ENCODE measurements at regions not wholly inside any gene's neighbourhood (a gene's known extent, or its start where the extent isn't known, plus 50 kb on each side); places are given as distances from the start of the nearest gene placed in this dataset.

DNA sequence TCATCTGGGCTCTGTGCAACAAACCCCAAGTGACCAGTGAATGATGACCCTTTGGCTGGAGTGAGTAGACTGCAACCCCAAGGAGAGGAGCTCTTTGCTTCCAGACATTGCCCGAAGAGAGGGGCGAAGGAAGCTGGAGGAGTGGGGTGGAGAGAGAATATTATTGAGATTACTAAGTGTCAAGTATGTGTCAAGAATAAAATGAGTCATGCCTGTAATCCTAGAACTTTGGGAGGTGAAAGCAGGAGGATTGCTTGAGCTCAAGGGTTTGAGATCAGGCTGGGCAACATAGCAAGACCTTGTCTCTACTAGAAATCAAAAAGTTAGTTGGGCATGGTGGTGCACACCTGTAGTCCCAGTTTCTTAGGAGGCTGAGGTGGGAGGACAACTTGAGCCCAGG lies 142.0 kb upstream of the CCL2 start:
- TF ChIP-seq, protein P1, sequence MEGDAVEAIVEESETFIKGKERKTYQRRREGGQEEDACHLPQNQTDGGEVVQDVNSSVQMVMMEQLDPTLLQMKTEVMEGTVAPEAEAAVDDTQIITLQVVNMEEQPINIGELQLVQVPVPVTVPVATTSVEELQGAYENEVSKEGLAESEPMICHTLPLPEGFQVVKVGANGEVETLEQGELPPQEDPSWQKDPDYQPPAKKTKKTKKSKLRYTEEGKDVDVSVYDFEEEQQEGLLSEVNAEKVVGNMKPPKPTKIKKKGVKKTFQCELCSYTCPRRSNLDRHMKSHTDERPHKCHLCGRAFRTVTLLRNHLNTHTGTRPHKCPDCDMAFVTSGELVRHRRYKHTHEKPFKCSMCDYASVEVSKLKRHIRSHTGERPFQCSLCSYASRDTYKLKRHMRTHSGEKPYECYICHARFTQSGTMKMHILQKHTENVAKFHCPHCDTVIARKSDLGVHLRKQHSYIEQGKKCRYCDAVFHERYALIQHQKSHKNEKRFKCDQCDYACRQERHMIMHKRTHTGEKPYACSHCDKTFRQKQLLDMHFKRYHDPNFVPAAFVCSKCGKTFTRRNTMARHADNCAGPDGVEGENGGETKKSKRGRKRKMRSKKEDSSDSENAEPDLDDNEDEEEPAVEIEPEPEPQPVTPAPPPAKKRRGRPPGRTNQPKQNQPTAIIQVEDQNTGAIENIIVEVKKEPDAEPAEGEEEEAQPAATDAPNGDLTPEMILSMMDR (IDR thresholded peaks at IDR 0.05): no peak
- TF ChIP-seq POLR2A (IDR thresholded peaks at IDR 0.05): no peak

All from esophagus squamous epithelium (tissue), 4 donors.